ENCODE measurements at regions not wholly inside any gene's neighbourhood (a gene's known extent, or its start where the extent isn't known, plus 50 kb on each side); places are given as distances from the start of the nearest gene placed in this dataset.

DNA sequence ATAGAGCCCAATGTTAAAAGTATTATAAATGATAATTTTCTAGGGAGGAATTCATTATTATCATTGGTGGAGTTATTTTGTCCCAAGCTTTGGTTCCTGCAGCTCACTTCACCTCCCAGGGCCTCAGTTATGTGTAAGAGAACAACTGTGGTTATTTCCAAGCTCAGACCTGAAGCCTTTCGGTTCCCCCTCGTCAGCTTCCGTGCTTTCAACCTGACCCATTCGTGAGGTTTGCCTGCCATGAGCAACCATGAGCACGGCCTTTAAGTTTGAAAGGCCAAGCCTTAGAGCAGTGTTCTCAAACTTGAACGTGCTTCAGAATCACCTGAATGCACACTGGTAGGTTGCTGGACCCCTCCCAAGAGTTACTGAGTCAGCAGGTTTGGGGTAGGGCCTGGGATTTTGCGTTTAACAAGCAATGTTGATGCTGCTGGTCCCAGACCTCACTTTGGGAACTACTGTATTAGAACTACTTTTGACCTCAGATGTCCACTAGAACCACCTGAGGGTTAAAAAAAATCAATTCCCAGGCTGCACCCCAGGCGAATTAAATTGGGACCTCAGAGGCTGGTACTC, 133.0 kb upstream of the PRMT8 start:
- no peaks in the 10 kb centered on the region for H3K9me3 Mint-ChIP-seq
- H3K4me3 Mint-ChIP-seq, result no peak overlapping the region
- H3K4me1 Mint-ChIP-seq, result no peaks in the 10 kb centered on the region
- H3K27me3 Mint-ChIP-seq (ENCODE audit: low read depth), result peaks cover 22% of the 10 kb centered on the region
- no peaks in the 10 kb centered on the region for H3K36me3 Mint-ChIP-seq (ENCODE audit: low read depth)
- no peak for TF ChIP-seq CTCF (IDR thresholded peaks at IDR 0.05; ENCODE audit: unreplicated experiment in 3 of 3)
- no peak overlapping the region for H3K27ac Mint-ChIP-seq

DNA sequence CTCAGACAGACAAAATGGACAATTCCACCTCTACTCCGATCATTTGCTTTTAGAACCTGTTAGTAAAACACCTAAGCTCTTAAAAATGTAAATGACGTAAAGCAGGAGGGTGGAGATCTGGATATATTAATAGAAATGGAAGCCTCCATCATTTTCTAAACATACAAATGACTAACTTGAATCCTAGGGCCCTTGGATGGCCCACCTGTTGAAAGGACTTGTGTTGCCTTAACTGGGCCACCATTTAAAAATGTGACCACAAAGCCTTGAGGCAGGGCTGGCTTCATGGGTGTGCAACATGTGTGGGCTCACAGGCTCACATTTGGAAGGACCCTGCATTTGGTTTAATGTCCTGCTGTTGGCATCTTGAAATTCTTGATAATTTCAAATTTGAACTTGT, 131.5 kb upstream of the PRMT8 start:
- no peak overlapping the region for H3K27ac Mint-ChIP-seq
- H3K4me1 Mint-ChIP-seq, result peaks cover 3% of the 10 kb centered on the region
- no peaks in the 10 kb centered on the region for H3K36me3 Mint-ChIP-seq (ENCODE audit: low read depth)

GRCh38 chr12:3361146-3361545, 129.9 kb upstream of the PRMT8 start:
- Mint-ChIP-seq H3K4me3 (no peak overlapping the region), H3K9me3 (no peaks in the 10 kb centered on the region), H3K27ac (no peak overlapping the region), H3K36me3 (ENCODE audit: low read depth) (no peaks in the 10 kb centered on the region), H3K4me1 (peaks cover 11% of the 10 kb centered on the region), H3K27me3 (ENCODE audit: low read depth) (peaks cover 38% of the 10 kb centered on the region)
- no peak for TF ChIP-seq CTCF (IDR thresholded peaks at IDR 0.05; ENCODE audit: unreplicated experiment in 3 of 3)

More for the DNA sequence above, 131.5 kb upstream of the PRMT8 start:
- Mint-ChIP-seq H3K4me3 (no peak overlapping the region), H3K9me3 (no peaks in the 10 kb centered on the region), H3K27me3 (ENCODE audit: low read depth) (peaks cover 27% of the 10 kb centered on the region)
- TF ChIP-seq CTCF (IDR thresholded peaks at IDR 0.05; ENCODE audit: unreplicated experiment in 3 of 3), result no peak

DNA sequence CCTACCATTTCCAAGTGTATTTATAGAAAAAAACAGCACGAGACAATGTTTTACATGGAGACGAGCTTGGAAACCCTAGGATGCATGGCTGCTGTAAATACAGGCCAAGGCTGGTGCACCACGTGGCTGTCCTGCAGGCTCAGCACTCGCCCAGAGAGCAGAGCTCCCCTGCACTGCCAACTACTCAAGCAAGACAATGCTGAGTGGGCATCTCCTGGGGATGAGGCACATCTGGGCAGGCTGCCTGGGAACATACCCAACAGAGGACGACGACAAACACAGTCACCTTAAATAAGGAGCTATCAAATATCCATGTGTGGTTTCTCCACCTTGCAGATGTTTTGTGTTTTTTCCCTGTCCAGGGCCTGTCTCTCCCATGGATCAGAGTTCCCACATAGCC, 128.3 kb upstream of the PRMT8 start:
- H3K4me1 Mint-ChIP-seq, result peaks cover 11% of the 10 kb centered on the region
- no peak for TF ChIP-seq CTCF (IDR thresholded peaks at IDR 0.05; ENCODE audit: unreplicated experiment in 3 of 3)
- H3K9me3 Mint-ChIP-seq, result no peaks in the 10 kb centered on the region
- no peak overlapping the region for H3K27ac Mint-ChIP-seq
- H3K27me3 Mint-ChIP-seq (ENCODE audit: low read depth), result peaks cover 38% of the 10 kb centered on the region
- H3K36me3 Mint-ChIP-seq (ENCODE audit: low read depth), result no peaks in the 10 kb centered on the region
- H3K4me3 Mint-ChIP-seq, result no peak overlapping the region

DNA sequence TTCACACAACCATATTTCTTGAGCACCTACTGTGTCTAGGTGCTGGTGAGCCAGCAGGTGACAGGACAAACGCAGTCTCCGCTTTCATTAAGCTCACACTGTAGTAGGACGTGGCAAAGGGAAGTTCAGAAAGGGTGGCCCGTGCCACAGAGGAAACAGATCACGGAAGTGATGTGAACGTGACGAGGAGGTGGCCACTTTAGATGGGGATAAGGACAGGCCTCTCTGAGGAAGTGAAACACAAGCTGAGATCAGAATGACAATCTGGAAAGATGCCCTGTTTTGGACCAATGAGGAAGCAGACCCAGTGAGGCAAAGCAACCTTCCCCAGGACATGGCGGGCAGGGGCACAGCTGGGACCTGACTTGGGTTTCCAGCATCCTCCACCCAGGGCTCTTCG, 127.4 kb upstream of the PRMT8 start:
- H3K27ac Mint-ChIP-seq, result no peak overlapping the region
- H3K4me1 Mint-ChIP-seq, result peaks cover 11% of the 10 kb centered on the region
- no peaks in the 10 kb centered on the region for H3K36me3 Mint-ChIP-seq (ENCODE audit: low read depth)
- peak overlapping the region in 1 of 3 experiments; percentile 20 for H3K4me3 Mint-ChIP-seq
- H3K27me3 Mint-ChIP-seq (ENCODE audit: low read depth), result peaks cover 38% of the 10 kb centered on the region
- no peak for TF ChIP-seq CTCF (IDR thresholded peaks at IDR 0.05; ENCODE audit: unreplicated experiment in 3 of 3)
- no peaks in the 10 kb centered on the region for H3K9me3 Mint-ChIP-seq

DNA sequence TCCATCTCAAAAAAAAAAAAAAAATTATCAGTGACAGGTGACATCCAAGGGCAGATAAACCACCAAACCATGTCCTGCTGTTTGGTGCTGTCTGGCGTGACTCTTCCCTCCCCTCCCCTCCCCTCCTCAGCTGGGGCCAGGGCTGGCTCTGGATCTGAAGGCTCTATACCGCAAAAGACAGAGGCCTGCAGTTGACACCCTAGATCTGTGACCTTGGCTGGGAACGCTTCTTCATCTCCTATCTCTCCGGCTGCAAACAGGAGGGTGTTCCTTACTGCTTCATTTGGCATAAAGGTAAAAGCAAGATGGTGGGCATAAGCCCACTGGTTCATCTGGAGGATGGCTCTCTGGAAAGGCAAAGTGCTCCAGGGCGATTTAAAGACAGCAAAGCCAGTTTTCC, 126.8 kb upstream of the PRMT8 start:
- H3K4me1 Mint-ChIP-seq, result peaks cover 11% of the 10 kb centered on the region

More for the DNA sequence above, 126.8 kb upstream of the PRMT8 start:
- H3K27me3 Mint-ChIP-seq (ENCODE audit: low read depth), result peaks cover 38% of the 10 kb centered on the region
- peak overlapping the region in 1 of 3 experiments; percentile 32 for H3K27ac Mint-ChIP-seq
- no peaks in the 10 kb centered on the region for H3K36me3 Mint-ChIP-seq (ENCODE audit: low read depth)
- no peak for TF ChIP-seq CTCF (IDR thresholded peaks at IDR 0.05; ENCODE audit: unreplicated experiment in 3 of 3)
- peak overlapping the region in 1 of 3 experiments; percentile 82 for H3K4me3 Mint-ChIP-seq
- no peaks in the 10 kb centered on the region for H3K9me3 Mint-ChIP-seq

Measured in nephron (organoid).